Body of pancreas (tissue), 4 donors: ENCODE measurements at regions not wholly inside any gene's neighbourhood (a gene's known extent, or its start where the extent isn't known, plus 50 kb on each side); places are given as distances from the start of the nearest gene placed in this dataset.

ENCODE experiments used
- POLR2A ChIP-seq, 3 donors: fragments of 450-650 bp; IDR thresholded peaks; one replicate each; pipeline ENCODE4 v1.6.1; 2016; ENCODE audit warnings: antibody characterized with exemption in 3 of 3, mild to moderate bottlenecking in 2 of 3
- TF ChIP-seq, protein P1 (sequence below), 7 experiments: fragments of 450-650 bp in 4 of 7; fragments of 200-600 bp in 3 of 7; sonication (generic) in 3 of 7; IDR thresholded peaks; one replicate each; pipeline ENCODE4 v1.5.1; 2016 to 2019; ENCODE audit warnings: antibody characterized with exemption in 7 of 7

GRCh38 chr11:112794331-112794846 is 166.8 kb upstream of the NCAM1 start:
- TF ChIP-seq, protein P1, sequence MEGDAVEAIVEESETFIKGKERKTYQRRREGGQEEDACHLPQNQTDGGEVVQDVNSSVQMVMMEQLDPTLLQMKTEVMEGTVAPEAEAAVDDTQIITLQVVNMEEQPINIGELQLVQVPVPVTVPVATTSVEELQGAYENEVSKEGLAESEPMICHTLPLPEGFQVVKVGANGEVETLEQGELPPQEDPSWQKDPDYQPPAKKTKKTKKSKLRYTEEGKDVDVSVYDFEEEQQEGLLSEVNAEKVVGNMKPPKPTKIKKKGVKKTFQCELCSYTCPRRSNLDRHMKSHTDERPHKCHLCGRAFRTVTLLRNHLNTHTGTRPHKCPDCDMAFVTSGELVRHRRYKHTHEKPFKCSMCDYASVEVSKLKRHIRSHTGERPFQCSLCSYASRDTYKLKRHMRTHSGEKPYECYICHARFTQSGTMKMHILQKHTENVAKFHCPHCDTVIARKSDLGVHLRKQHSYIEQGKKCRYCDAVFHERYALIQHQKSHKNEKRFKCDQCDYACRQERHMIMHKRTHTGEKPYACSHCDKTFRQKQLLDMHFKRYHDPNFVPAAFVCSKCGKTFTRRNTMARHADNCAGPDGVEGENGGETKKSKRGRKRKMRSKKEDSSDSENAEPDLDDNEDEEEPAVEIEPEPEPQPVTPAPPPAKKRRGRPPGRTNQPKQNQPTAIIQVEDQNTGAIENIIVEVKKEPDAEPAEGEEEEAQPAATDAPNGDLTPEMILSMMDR (IDR thresholded peaks at IDR 0.05), result no peak
- no peak for TF ChIP-seq POLR2A (IDR thresholded peaks at IDR 0.05)
